Loucy (cell line): ENCODE measurements at regions not wholly inside any gene's neighbourhood (a gene's known extent, or its start where the extent isn't known, plus 50 kb on each side); places are given as distances from the start of the nearest gene placed in this dataset.

Source experiments
- EZH2phosphoT487 ChIP-seq: fragments of 200-600 bp; IDR thresholded peaks from 2 replicates; pipeline ENCODE4 v1.6.1; 2018; ENCODE audit warnings: antibody characterized with exemption, mild to moderate bottlenecking, moderate library complexity, borderline replicate concordance
- TF ChIP-seq, protein P1 (sequence below): fragments of 200-600 bp; sonication (generic); conservative IDR thresholded peaks from 2 replicates; pipeline ENCODE4 v1.5.1; 2014; ENCODE audit warnings: mild to moderate bottlenecking, antibody characterized with exemption, low read length

DNA sequence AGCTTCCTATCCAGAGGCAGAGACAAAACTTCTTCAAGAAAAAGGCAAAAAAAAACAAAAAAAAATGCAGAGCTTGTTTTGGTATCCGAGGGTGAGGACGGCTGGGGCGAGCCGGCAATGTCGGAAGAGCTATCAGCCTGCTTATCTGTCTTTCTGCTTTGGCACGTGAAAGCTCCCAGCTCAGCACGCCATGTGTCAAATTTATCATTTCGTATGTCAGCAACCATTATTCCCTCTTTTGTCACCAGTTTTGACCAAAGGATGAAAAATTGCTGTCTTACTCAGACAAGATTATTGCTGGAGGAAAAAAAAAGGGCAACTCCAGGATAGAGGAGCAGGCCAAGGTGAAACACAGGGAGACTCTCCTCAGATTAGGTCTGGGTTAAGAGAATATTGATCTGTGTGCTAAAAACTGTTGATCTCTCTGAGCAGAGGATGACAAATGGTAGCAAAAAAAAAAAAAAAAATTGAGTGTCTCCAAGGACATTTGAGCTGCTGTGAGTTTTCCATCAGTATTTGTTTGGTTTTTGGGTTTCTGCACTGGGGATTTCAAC, 532.0 kb upstream of the POU3F3 start:
- TF ChIP-seq, protein P1, sequence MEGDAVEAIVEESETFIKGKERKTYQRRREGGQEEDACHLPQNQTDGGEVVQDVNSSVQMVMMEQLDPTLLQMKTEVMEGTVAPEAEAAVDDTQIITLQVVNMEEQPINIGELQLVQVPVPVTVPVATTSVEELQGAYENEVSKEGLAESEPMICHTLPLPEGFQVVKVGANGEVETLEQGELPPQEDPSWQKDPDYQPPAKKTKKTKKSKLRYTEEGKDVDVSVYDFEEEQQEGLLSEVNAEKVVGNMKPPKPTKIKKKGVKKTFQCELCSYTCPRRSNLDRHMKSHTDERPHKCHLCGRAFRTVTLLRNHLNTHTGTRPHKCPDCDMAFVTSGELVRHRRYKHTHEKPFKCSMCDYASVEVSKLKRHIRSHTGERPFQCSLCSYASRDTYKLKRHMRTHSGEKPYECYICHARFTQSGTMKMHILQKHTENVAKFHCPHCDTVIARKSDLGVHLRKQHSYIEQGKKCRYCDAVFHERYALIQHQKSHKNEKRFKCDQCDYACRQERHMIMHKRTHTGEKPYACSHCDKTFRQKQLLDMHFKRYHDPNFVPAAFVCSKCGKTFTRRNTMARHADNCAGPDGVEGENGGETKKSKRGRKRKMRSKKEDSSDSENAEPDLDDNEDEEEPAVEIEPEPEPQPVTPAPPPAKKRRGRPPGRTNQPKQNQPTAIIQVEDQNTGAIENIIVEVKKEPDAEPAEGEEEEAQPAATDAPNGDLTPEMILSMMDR: no peak
- no peak for TF ChIP-seq EZH2phosphoT487
